Gastrocnemius medialis (tissue), 4 donors: ENCODE measurements at regions not wholly inside any gene's neighbourhood (a gene's known extent, or its start where the extent isn't known, plus 50 kb on each side); places are given as distances from the start of the nearest gene placed in this dataset.

ENCODE experiments used
- ATAC-seq, 2 donors: fragments of 150-250 bp; one replicate each; pipeline ENCODE4 v1.9.1; 2016
- DNase-seq, 2 donors: peaks; one replicate each; pipeline ENCODE4 v3.0.0-alpha.2; 2019
- H3K27ac ChIP-seq, 4 donors: fragments of 200-600 bp; sonication (generic); 1 replicate in 1 of 4; 2 replicates in 3 of 4; pipeline ENCODE4 v1.5.1; 2016 to 2018; ENCODE audit warnings: mild to moderate bottlenecking in 2 of 4, moderate library complexity in 1 of 4
- H3K27me3 ChIP-seq, 3 donors: fragments of 200-600 bp; sonication (generic) in 2 of 3; 1 replicate in 1 of 3; 2 replicates in 2 of 3; pipeline versions ENCODE4 v1.5.1 to v1.6.0; 2016 to 2019; ENCODE audit warnings: mild to moderate bottlenecking in 1 of 3, moderate library complexity in 1 of 3
- H3K36me3 ChIP-seq, 2 donors: fragments of 200-600 bp; sonication (generic) in 1 of 2; one replicate each; pipeline ENCODE4 v1.5.1; 2017 to 2018
- H3K4me1 ChIP-seq, 2 donors: fragments of 200-600 bp; sonication (generic) in 1 of 2; one replicate each; pipeline ENCODE4 v1.5.1; 2016 to 2017; ENCODE audit warnings: mild to moderate bottlenecking in 2 of 2
- H3K4me3 ChIP-seq, 4 donors: fragments of 200-600 bp; sonication (generic) in 3 of 4; 1 replicate in 1 of 4; 2 replicates in 3 of 4; pipeline ENCODE4 v1.5.1; 2016 to 2019; ENCODE audit warnings: mild to moderate bottlenecking in 2 of 4
- H3K9me3 ChIP-seq, 3 donors: fragments of 200-600 bp; sonication (generic) in 2 of 3; 1 replicate in 1 of 3; 2 replicates in 2 of 3; pipeline ENCODE4 v1.5.1; 2016 to 2019
- POLR2A ChIP-seq, 2 donors: fragments of 450-650 bp; IDR thresholded peaks; one replicate each; pipeline ENCODE4 v1.6.1; 2017; ENCODE audit warnings: antibody characterized with exemption in 2 of 2, mild to moderate bottlenecking in 2 of 2, moderate library complexity in 2 of 2
- in situ Hi-C, 4 donors: fragments of 200-750 bp; cut with MboI; loops; one replicate each; pipeline versions ENCODE4 v1.15.0 to v1.8.0; 2017; ENCODE audit warnings: low sequenced_read_pairs in 4 of 4
- intact Hi-C: fragments of 100-400 bp; cut with DNase I; formaldehyde crosslinking; loops from one replicate; pipeline ENCODE4 v1.15.1; 2023; ENCODE audit warnings: low total_unique reads
- TF ChIP-seq, protein P1 (sequence below), 5 experiments: fragments of 450-650 bp in 3 of 5; fragments of 200-600 bp in 2 of 5; sonication (generic) in 2 of 5; IDR thresholded peaks in 4 of 5; conservative IDR thresholded peaks in 1 of 5; 1 replicate in 4 of 5; 2 replicates in 1 of 5; pipeline ENCODE4 v1.5.1; 2016 to 2019; ENCODE audit warnings: antibody characterized with exemption in 5 of 5, mild to moderate bottlenecking in 3 of 5, moderate library complexity in 3 of 5

DNA sequence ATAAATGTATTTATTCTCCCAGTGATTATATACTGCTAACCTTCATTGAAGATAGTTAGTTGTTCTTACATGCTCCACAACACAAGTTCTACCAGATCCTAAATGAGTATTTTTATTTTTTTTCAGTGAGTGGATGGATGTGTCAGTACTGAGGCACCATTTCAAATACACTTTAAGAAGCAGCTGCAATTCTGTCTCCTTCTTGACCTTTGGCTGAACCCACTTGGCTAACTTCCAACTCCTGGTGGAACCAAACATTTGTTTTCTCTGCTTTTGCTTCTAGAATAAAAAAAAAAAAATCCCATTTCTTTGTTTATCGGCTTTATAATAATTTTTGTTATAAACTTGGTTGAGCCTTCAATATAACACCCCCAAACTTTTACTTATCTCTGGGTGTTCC, 458.3 kb upstream of the MAP3K7 start:
- no peak for DNase-seq
- no peak for ATAC-seq
- no peak overlapping the region for H3K4me3 ChIP-seq
- H3K27ac ChIP-seq = no peak overlapping the region
- in situ Hi-C loops (no loop called here), intact Hi-C loops (no loop called here)
- no peak for TF ChIP-seq POLR2A (IDR thresholded peaks at IDR 0.05)
- TF ChIP-seq, protein P1, sequence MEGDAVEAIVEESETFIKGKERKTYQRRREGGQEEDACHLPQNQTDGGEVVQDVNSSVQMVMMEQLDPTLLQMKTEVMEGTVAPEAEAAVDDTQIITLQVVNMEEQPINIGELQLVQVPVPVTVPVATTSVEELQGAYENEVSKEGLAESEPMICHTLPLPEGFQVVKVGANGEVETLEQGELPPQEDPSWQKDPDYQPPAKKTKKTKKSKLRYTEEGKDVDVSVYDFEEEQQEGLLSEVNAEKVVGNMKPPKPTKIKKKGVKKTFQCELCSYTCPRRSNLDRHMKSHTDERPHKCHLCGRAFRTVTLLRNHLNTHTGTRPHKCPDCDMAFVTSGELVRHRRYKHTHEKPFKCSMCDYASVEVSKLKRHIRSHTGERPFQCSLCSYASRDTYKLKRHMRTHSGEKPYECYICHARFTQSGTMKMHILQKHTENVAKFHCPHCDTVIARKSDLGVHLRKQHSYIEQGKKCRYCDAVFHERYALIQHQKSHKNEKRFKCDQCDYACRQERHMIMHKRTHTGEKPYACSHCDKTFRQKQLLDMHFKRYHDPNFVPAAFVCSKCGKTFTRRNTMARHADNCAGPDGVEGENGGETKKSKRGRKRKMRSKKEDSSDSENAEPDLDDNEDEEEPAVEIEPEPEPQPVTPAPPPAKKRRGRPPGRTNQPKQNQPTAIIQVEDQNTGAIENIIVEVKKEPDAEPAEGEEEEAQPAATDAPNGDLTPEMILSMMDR (IDR thresholded peaks at IDR 0.05 in 4 of 5, conservative IDR thresholded peaks at IDR 0.05 in 1 of 5) = no peak
- H3K9me3 ChIP-seq = no peaks in the 10 kb centered on the region
- no peaks in the 10 kb centered on the region for H3K36me3 ChIP-seq
- H3K27me3 ChIP-seq = no peaks in the 10 kb centered on the region
- no peaks in the 10 kb centered on the region for H3K4me1 ChIP-seq

DNA sequence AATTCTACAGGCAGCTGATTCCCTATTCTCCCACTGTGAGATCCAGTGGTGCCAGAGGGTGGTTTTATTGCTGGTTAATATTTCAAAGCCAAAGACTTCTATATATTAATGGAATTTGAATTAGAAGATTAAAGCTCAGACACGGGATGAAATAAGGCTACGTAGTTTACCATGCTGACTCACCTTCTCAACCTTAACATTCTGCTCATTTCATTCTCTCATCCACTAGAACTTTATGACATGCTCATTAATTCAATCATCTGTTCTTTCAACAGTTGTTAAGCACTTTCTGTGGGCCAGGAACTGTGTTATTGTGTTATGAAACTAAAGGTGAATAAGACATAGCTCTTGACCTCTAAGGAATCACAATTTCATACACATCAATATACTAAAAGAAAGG, 456.9 kb upstream of the MAP3K7 start:
- H3K4me3 ChIP-seq = no peak overlapping the region
- DNase-seq (no peak), ATAC-seq (no peak)
- intact Hi-C loops = no loop called here
- no peaks in the 10 kb centered on the region for H3K36me3 ChIP-seq
- no peak for TF ChIP-seq POLR2A (IDR thresholded peaks at IDR 0.05)
- TF ChIP-seq, protein P1 (IDR thresholded peaks at IDR 0.05 in 4 of 5, conservative IDR thresholded peaks at IDR 0.05 in 1 of 5) = no peak
- H3K27me3 ChIP-seq = no peaks in the 10 kb centered on the region
- no peaks in the 10 kb centered on the region for H3K4me1 ChIP-seq
- no peak overlapping the region for H3K27ac ChIP-seq
- in situ Hi-C loops = no loop called here
- H3K9me3 ChIP-seq = no peaks in the 10 kb centered on the region

- no peaks in the 10 kb centered on the region for H3K9me3 ChIP-seq
- H3K36me3 ChIP-seq = no peaks in the 10 kb centered on the region
- H3K27me3 ChIP-seq = no peaks in the 10 kb centered on the region
- no peaks in the 10 kb centered on the region for H3K4me1 ChIP-seq
- DNase-seq (no peak), ATAC-seq (no peak)
- no peak for TF ChIP-seq POLR2A (IDR thresholded peaks at IDR 0.05)
- TF ChIP-seq, protein P1 (IDR thresholded peaks at IDR 0.05 in 4 of 5, conservative IDR thresholded peaks at IDR 0.05 in 1 of 5) = no peak
- intact Hi-C loops (no loop called here), in situ Hi-C loops (no loop called here)
- H3K27ac ChIP-seq = no peak overlapping the region
- no peak overlapping the region for H3K4me3 ChIP-seq
Observed at GRCh38 chr6:91042656-91043055, 455.8 kb upstream of the MAP3K7 start.

DNA sequence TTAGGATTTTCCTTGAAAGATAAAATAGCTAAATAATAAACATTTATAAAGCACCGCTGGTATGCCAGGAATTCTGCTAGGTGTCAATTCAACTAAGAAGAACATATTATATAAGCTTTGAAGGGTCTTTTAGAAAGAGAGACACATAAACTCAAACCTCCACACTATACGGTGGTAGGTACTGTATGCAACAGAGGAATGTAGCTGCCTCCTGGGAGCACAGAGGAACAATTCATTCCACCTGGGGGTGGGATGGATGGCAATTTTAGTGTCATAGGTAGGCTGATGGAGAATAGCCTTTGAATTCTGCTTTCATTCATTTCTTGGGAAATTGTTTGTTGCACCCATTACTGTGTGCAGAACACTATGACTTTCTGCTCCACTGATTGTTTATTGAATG, 447.1 kb upstream of the MAP3K7 start:
- no peak overlapping the region for H3K27ac ChIP-seq
- no peaks in the 10 kb centered on the region for H3K27me3 ChIP-seq
- TF ChIP-seq, protein P1 (IDR thresholded peaks at IDR 0.05 in 4 of 5, conservative IDR thresholded peaks at IDR 0.05 in 1 of 5) = no peak
- no peak for TF ChIP-seq POLR2A (IDR thresholded peaks at IDR 0.05)
- no peak overlapping the region for H3K4me3 ChIP-seq
- no peaks in the 10 kb centered on the region for H3K9me3 ChIP-seq
- in situ Hi-C loops = no loop called here
- intact Hi-C loops = no loop called here
- ATAC-seq = no peak
- H3K4me1 ChIP-seq = no peaks in the 10 kb centered on the region
- no peak for DNase-seq
- no peaks in the 10 kb centered on the region for H3K36me3 ChIP-seq

DNA sequence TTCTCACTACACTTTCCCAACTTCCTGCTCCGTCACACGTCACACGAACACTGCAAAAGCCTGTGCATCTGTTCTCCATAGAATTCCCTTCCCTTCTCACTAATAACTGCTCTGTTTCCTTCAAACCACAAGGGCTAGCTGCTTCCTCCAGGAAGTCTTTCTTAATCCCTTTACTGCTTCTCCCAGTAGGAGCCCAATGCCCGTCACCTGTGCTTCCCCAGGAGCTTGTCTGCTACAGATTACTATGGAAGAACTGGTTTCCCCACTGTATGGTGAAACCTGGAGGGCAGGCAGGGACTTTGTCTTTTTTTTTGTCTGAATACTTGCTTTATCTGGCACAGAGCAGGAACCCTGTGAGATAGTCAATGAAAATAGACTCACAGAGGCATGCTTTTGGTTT, 444.7 kb upstream of the MAP3K7 start:
- no peaks in the 10 kb centered on the region for H3K4me1 ChIP-seq
- intact Hi-C loops = no loop called here
- in situ Hi-C loops = no loop called here
- ATAC-seq (no peak), DNase-seq (no peak)
- H3K36me3 ChIP-seq = no peaks in the 10 kb centered on the region
- H3K27me3 ChIP-seq = no peaks in the 10 kb centered on the region
- H3K27ac ChIP-seq = no peak overlapping the region
- H3K9me3 ChIP-seq = no peaks in the 10 kb centered on the region
- TF ChIP-seq POLR2A (IDR thresholded peaks at IDR 0.05) = no peak
- TF ChIP-seq, protein P1 (IDR thresholded peaks at IDR 0.05 in 4 of 5, conservative IDR thresholded peaks at IDR 0.05 in 1 of 5) = no peak
- H3K4me3 ChIP-seq = no peak overlapping the region
